Muscle of arm (tissue), 1 donor: ENCODE measurements at regions not wholly inside any gene's neighbourhood (a gene's known extent, or its start where the extent isn't known, plus 50 kb on each side); places are given as distances from the start of the nearest gene placed in this dataset.

ENCODE experiments used
- DNase-seq: peaks from one replicate; pipeline ENCODE4 v3.0.0-alpha.2; 2013

- no peak for DNase-seq
Measured at GRCh38 chr6:23568292-23568691, 557.7 kb upstream of the NRSN1 start.

- DNase-seq = no peak
Measured at GRCh38 chr6:23584134-23584763, 541.8 kb upstream of the NRSN1 start.

GRCh38 chr6:23587582-23587981 lies 538.4 kb upstream of the NRSN1 start:
- DNase-seq = no peak

- no peak for DNase-seq
Measured at GRCh38 chr6:23589811-23590210, 536.2 kb upstream of the NRSN1 start.

GRCh38 chr6:23590498-23591126 lies 535.4 kb upstream of the NRSN1 start:
- DNase-seq = no peak

- DNase-seq = no peak
Measured at GRCh38 chr6:23591761-23592160, 534.3 kb upstream of the NRSN1 start.

GRCh38 chr6:23600118-23600517 lies 525.9 kb upstream of the NRSN1 start:
- DNase-seq = no peak

GRCh38 chr6:23601811-23602345 lies 524.1 kb upstream of the NRSN1 start:
- DNase-seq = no peak

GRCh38 chr6:23608931-23609435 lies 517.0 kb upstream of the NRSN1 start:
- peak; percentile 6 for DNase-seq

GRCh38 chr6:23611776-23612381 lies 514.1 kb upstream of the NRSN1 start:
- no peak for DNase-seq

- no peak for DNase-seq
Measured at GRCh38 chr6:23618366-23618765, 507.6 kb upstream of the NRSN1 start.

GRCh38 chr6:23620911-23621401 lies 505.1 kb upstream of the NRSN1 start:
- DNase-seq = peak; percentile 55

- DNase-seq = no peak
Measured at GRCh38 chr6:23630726-23631635, 495.0 kb upstream of the NRSN1 start.

- DNase-seq = no peak
Measured at GRCh38 chr6:23633996-23634395, 492.0 kb upstream of the NRSN1 start.

GRCh38 chr6:23635150-23635549 lies 490.9 kb upstream of the NRSN1 start:
- no peak for DNase-seq

GRCh38 chr6:23637296-23637695 lies 488.7 kb upstream of the NRSN1 start:
- no peak for DNase-seq

- no peak for DNase-seq
Measured at GRCh38 chr6:23642849-23643248, 483.2 kb upstream of the NRSN1 start.

GRCh38 chr6:23647045-23647444 lies 479.0 kb upstream of the NRSN1 start:
- DNase-seq = no peak

GRCh38 chr6:23650676-23651075 lies 475.3 kb upstream of the NRSN1 start:
- DNase-seq = no peak

GRCh38 chr6:23654745-23655144 lies 471.3 kb upstream of the NRSN1 start:
- DNase-seq = no peak

- peak; percentile 43 for DNase-seq
Measured at GRCh38 chr6:23655525-23655924, 470.5 kb upstream of the NRSN1 start.
